HUES64 (cell line): ENCODE measurements at regions not wholly inside any gene's neighbourhood (a gene's known extent, or its start where the extent isn't known, plus 50 kb on each side); places are given as distances from the start of the nearest gene placed in this dataset.

Experiments
- H3K27ac ChIP-seq: 2 replicates; pipeline ENCODE4 v1.7.0; 2013; ENCODE audit warnings: low read depth, low read length, inconsistent platforms
- H3K27me3 ChIP-seq: 2 replicates; pipeline ENCODE4 v1.6.1; 2013; ENCODE audit warnings: mild to moderate bottlenecking, low read length; ENCODE audit not compliant: insufficient read depth
- H3K36me3 ChIP-seq: 2 replicates; pipeline ENCODE4 v1.6.1; 2013; ENCODE audit warnings: mild to moderate bottlenecking, low read length; ENCODE audit not compliant: insufficient read depth
- H3K4me1 ChIP-seq: 2 replicates; pipeline ENCODE4 v1.6.1; 2013; ENCODE audit warnings: mild to moderate bottlenecking, low read length, moderate library complexity; ENCODE audit not compliant: insufficient read depth
- H3K4me3 ChIP-seq: 2 replicates; pipeline ENCODE4 v1.5.1; 2013; ENCODE audit warnings: mild to moderate bottlenecking, low read length, moderate library complexity
- H3K9ac ChIP-seq: 2 replicates; pipeline ENCODE4 v1.6.1; 2013; ENCODE audit warnings: mild to moderate bottlenecking, low read depth, low read length
- H3K9me3 ChIP-seq: 2 replicates; pipeline ENCODE4 v1.6.1; 2013; ENCODE audit warnings: low read depth, low read length; ENCODE audit not compliant: insufficient read depth
- WGBS: fragments of 150-250, 120-280 bp; methylation state at CpG from one replicate; pipeline ENCODE4 v1.1.7; 2013; ENCODE audit warnings: missing lambda C conversion rate; 5-methylcytosine and 5-hydroxymethylcytosine counted together

- no peak overlapping the region for H3K9ac ChIP-seq
- no peak overlapping the region for H3K27ac ChIP-seq
- H3K9me3 ChIP-seq: no peaks in the 10 kb centered on the region
- no peaks in the 10 kb centered on the region for H3K4me1 ChIP-seq
- no peaks in the 10 kb centered on the region for H3K27me3 ChIP-seq
- WGBS: 92% methylated on average over 11 of the region's 11 CpGs
- H3K4me3 ChIP-seq: no peak overlapping the region
- no peaks in the 10 kb centered on the region for H3K36me3 ChIP-seq
Measured at GRCh38 chr10:131425752-131426533, 114.4 kb upstream of the TCERG1L start.

- Histone ChIP-seq H3K9me3 (no peaks in the 10 kb centered on the region), H3K27ac (no peak overlapping the region), H3K4me3 (no peak overlapping the region), H3K9ac (no peak overlapping the region), H3K27me3 (no peaks in the 10 kb centered on the region), H3K4me1 (no peaks in the 10 kb centered on the region), H3K36me3 (no peaks in the 10 kb centered on the region)
- 91% methylated on average over 8 of the region's 9 CpGs for WGBS
Measured at GRCh38 chr10:131426534-131426898, 115.0 kb upstream of the TCERG1L start.

GRCh38 chr10:131427281-131427680 is 115.8 kb upstream of the TCERG1L start:
- no peak overlapping the region for H3K27ac ChIP-seq
- no peaks in the 10 kb centered on the region for H3K36me3 ChIP-seq
- H3K9me3 ChIP-seq: no peaks in the 10 kb centered on the region
- WGBS: 92% methylated on average over 7 of the region's 8 CpGs
- H3K4me3 ChIP-seq: no peak overlapping the region
- no peaks in the 10 kb centered on the region for H3K27me3 ChIP-seq
- H3K9ac ChIP-seq: no peak overlapping the region
- no peaks in the 10 kb centered on the region for H3K4me1 ChIP-seq

- Histone ChIP-seq H3K36me3 (no peaks in the 10 kb centered on the region), H3K9ac (no peak overlapping the region), H3K27me3 (no peaks in the 10 kb centered on the region), H3K9me3 (no peaks in the 10 kb centered on the region), H3K27ac (no peak overlapping the region), H3K4me3 (no peak overlapping the region), H3K4me1 (no peaks in the 10 kb centered on the region)
- WGBS: 91% methylated on average over 8 of the region's 8 CpGs
Measured at GRCh38 chr10:131427901-131428300, 116.4 kb upstream of the TCERG1L start.

- no peaks in the 10 kb centered on the region for H3K27me3 ChIP-seq
- H3K36me3 ChIP-seq: no peaks in the 10 kb centered on the region
- H3K4me3 ChIP-seq: no peak overlapping the region
- no peaks in the 10 kb centered on the region for H3K9me3 ChIP-seq
- H3K9ac ChIP-seq: no peak overlapping the region
- H3K4me1 ChIP-seq: no peaks in the 10 kb centered on the region
- WGBS: 89% methylated on average over 5 of the region's 5 CpGs
- no peak overlapping the region for H3K27ac ChIP-seq
Measured at GRCh38 chr10:131429141-131429540, 117.6 kb upstream of the TCERG1L start.

GRCh38 chr10:131429942-131430341 is 118.4 kb upstream of the TCERG1L start:
- no peak overlapping the region for H3K27ac ChIP-seq
- H3K9ac ChIP-seq: no peak overlapping the region
- H3K9me3 ChIP-seq: no peaks in the 10 kb centered on the region
- no peaks in the 10 kb centered on the region for H3K36me3 ChIP-seq
- no peaks in the 10 kb centered on the region for H3K4me1 ChIP-seq
- WGBS: 92% methylated on average over 14 of the region's 14 CpGs
- no peaks in the 10 kb centered on the region for H3K27me3 ChIP-seq
- no peak overlapping the region for H3K4me3 ChIP-seq

- Histone ChIP-seq H3K27me3 (no peaks in the 10 kb centered on the region), H3K36me3 (no peaks in the 10 kb centered on the region), H3K9me3 (no peaks in the 10 kb centered on the region), H3K27ac (no peak overlapping the region), H3K9ac (no peak overlapping the region), H3K4me1 (no peaks in the 10 kb centered on the region), H3K4me3 (no peak overlapping the region)
- 93% methylated on average over 16 of the region's 16 CpGs for WGBS
Measured at GRCh38 chr10:131430716-131431412, 119.3 kb upstream of the TCERG1L start.

GRCh38 chr10:131431533-131431932 is 120.0 kb upstream of the TCERG1L start:
- Histone ChIP-seq H3K27me3 (no peaks in the 10 kb centered on the region), H3K4me1 (no peaks in the 10 kb centered on the region), H3K27ac (no peak overlapping the region), H3K4me3 (no peak overlapping the region), H3K36me3 (no peaks in the 10 kb centered on the region), H3K9me3 (no peaks in the 10 kb centered on the region), H3K9ac (no peak overlapping the region)
- 77% methylated on average over 7 of the region's 7 CpGs for WGBS

GRCh38 chr10:131431978-131432690 is 120.6 kb upstream of the TCERG1L start:
- Histone ChIP-seq H3K36me3 (no peaks in the 10 kb centered on the region), H3K27me3 (no peaks in the 10 kb centered on the region)
- 92% methylated on average over 16 of the region's 16 CpGs for WGBS

GRCh38 chr10:131433568-131433967 is 122.0 kb upstream of the TCERG1L start:
- Histone ChIP-seq H3K27me3 (no peaks in the 10 kb centered on the region), H3K4me1 (no peaks in the 10 kb centered on the region), H3K4me3 (no peak overlapping the region), H3K9ac (no peak overlapping the region), H3K27ac (no peak overlapping the region), H3K36me3 (no peaks in the 10 kb centered on the region), H3K9me3 (no peaks in the 10 kb centered on the region)
- WGBS: 92% methylated on average over 8 of the region's 8 CpGs

More at GRCh38 chr10:131431978-131432690, 120.6 kb upstream of the TCERG1L start:
- H3K4me3 ChIP-seq: no peak overlapping the region
- H3K9me3 ChIP-seq: no peaks in the 10 kb centered on the region
- no peak overlapping the region for H3K9ac ChIP-seq
- no peaks in the 10 kb centered on the region for H3K4me1 ChIP-seq
- no peak overlapping the region for H3K27ac ChIP-seq

- Histone ChIP-seq H3K27me3 (no peaks in the 10 kb centered on the region), H3K4me1 (no peaks in the 10 kb centered on the region), H3K4me3 (no peak overlapping the region), H3K9ac (no peak overlapping the region), H3K27ac (no peak overlapping the region), H3K9me3 (no peaks in the 10 kb centered on the region), H3K36me3 (no peaks in the 10 kb centered on the region)
- 96% methylated on average over 9 of the region's 9 CpGs for WGBS
Measured at GRCh38 chr10:131435232-131435631, 123.7 kb upstream of the TCERG1L start.
